Stimulated activated naive CD8-positive, alpha-beta T cell treated with anti-CD3 and anti-CD28 coated beads, Interleukin-15, amount 100 ng/mL, for 72 hours (primary cell): ENCODE measurements at regions not wholly inside any gene's neighbourhood (a gene's known extent, or its start where the extent isn't known, plus 50 kb on each side); places are given as distances from the start of the nearest gene placed in this dataset.

Source experiments
- ATAC-seq: fragments of 150-1000 bp; cut with Tn5 transposase; 2 replicates; pipeline ENCODE4 v1.10.0; 2021; ENCODE audit warnings: mild to moderate bottlenecking, moderate library complexity
- DNase-seq, 2 donors: peaks; one replicate each; pipeline ENCODE4 v3.0.0; 2021 to 2022
- H3K27ac Mint-ChIP-seq, 2 donors: one replicate each; pipeline ENCODE4 v1.8.0; 2022; ENCODE audit warnings: mild to moderate bottlenecking in 2 of 2, mixed read lengths in 2 of 2, moderate library complexity in 2 of 2
- H3K27me3 Mint-ChIP-seq: one replicate; pipeline ENCODE4 v1.8.0; 2022; ENCODE audit warnings: mixed read lengths
- H3K4me1 Mint-ChIP-seq: one replicate; pipeline ENCODE4 v1.8.0; 2022; ENCODE audit warnings: mild to moderate bottlenecking, mixed read lengths
- H3K4me3 Mint-ChIP-seq, 2 donors: one replicate each; pipeline ENCODE4 v1.8.0; 2022; ENCODE audit warnings: mild to moderate bottlenecking in 2 of 2, mixed read lengths in 2 of 2, moderate library complexity in 1 of 2
- H3K9me3 Mint-ChIP-seq, 2 donors: one replicate each; pipeline ENCODE4 v1.8.0; 2022; ENCODE audit warnings: mixed read lengths in 2 of 2

DNA sequence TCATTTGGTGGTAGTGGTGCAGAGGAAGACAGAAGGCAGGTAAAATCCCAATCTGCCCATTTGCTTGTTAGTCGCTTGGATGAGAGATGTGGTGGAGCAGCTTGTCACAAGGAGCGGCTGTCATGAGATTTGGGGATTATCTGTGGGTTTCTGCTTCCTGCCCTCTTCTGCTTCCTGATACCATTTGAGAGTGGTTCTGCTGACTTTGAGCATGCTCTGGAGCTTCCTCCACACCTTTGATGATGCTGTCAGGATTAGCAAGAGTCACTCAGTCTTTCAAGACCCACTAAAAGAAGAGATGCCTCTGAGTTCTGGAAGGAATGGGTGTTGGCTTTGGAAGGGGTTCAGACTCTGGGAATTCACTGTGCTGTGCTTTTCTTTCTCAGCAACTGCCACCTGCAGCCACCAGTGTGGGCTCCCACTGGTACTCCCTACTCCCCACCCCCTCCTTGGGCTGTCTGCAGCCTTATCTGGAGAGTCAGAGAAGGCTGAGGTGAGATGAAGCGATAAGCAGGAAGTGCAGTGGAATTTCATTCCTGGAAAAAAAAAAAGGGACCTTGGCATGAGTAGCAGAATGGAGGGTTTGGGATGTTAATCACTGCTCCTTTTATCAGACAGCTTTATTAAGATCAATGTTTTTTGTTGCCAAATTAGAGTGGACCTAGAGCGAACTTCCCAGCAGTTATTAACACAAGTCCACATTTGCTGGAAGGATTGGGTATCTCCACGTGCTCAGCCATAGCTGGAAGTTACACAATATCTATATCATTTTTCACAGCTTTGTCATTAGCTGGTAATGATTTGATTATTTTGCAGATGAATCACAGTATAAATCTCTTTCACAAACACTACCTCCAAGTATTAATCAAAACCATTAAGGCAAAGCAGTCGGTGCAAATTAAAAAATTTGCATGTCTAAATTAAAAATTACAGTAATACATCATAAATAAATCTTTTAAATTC, 233.0 kb upstream of the SATB1 start:
- no peaks in the 10 kb centered on the region for H3K27me3 Mint-ChIP-seq
- DNase-seq, result peak in 1 of 2 donors; percentile 51
- H3K27ac Mint-ChIP-seq, result peak overlapping the region in 1 of 2 donors; percentile 84
- ATAC-seq, result peak; percentile 80
- peaks cover 62% of the 10 kb centered on the region for H3K4me1 Mint-ChIP-seq
- peaks cover 8% of the 10 kb centered on the region in 2 donors for H3K9me3 Mint-ChIP-seq
- peak overlapping the region; percentile 48 to 76 for H3K4me3 Mint-ChIP-seq

DNA sequence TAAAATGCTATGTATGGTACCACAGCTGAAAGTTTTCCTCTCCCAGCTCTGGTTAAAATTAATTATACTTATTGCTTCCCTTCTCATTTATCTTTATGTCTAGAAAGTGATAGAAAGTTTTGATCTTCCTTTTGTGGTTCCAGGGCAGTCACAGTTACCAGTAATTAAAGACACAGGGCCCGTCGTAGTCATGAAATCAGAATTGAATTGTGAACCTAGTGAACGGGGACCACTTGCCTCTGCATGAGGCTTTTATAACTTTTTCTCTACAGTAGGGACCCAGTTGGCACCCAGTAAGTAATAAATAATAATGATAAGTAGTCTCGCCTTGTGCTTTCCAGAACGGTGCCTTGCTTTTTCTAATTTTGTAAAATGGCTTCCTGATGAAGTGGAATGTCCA, 231.7 kb upstream of the SATB1 start:
- DNase-seq (no peak), ATAC-seq (peak; percentile 43)
- Mint-ChIP-seq H3K9me3 (peaks cover 8% of the 10 kb centered on the region in 2 donors), H3K27ac (peak overlapping the region in 1 of 2 donors; percentile 96), H3K27me3 (no peaks in the 10 kb centered on the region), H3K4me1 (peaks cover 75% of the 10 kb centered on the region), H3K4me3 (peak overlapping the region in 1 of 2 donors; percentile 76)

DNA sequence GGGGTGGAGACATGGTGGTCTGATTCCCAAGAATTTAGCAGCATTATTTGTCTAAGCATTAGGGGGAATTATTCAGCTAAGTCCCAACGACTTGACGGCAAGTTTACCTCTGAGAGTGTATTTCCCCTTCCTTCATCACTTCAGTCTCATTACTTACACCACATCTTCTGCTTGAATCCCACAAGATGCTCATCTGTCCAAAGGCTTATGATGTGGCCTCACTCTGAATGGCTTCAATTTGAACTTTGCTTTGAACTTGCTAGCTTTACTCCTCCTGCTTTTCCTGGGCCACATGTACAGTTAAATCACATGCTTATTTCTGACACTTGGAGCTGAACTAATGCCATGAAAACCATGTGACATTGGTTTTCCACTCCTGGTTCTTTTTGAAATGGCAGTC, 231.3 kb upstream of the SATB1 start:
- no peaks in the 10 kb centered on the region for H3K27me3 Mint-ChIP-seq
- peak overlapping the region in 1 of 2 donors; percentile 96 for H3K27ac Mint-ChIP-seq
- H3K4me1 Mint-ChIP-seq, result peaks cover 75% of the 10 kb centered on the region
- H3K4me3 Mint-ChIP-seq, result peak overlapping the region in 1 of 2 donors; percentile 76
- DNase-seq (peak in 1 of 2 donors; percentile 13), ATAC-seq (peak; percentile 73)
- peaks cover 7 to 8% of the 10 kb centered on the region in 2 donors for H3K9me3 Mint-ChIP-seq

DNA sequence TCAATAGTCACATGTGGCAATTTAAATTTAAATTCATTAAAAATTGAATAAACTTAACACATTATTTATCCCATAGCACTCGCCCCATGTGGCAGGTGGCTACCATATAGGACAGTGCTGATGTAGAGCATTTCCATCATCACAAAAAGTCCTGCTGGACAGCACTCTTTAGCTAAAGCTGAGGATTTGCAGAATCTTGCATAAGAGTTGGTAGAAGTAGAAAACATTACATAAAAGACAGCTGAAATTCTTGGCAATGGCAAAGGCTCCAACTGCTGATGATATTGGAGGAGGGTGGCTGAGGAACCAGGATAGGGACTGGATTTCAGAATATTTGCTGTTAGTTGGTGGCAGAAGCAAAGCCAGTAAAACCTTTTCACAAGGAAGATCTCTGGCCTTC, 230.7 kb upstream of the SATB1 start:
- Mint-ChIP-seq H3K4me3 (peak overlapping the region in 1 of 2 donors; percentile 76), H3K27me3 (no peaks in the 10 kb centered on the region), H3K9me3 (peaks cover 2 to 4% of the 10 kb centered on the region in 2 donors), H3K4me1 (peaks cover 72% of the 10 kb centered on the region), H3K27ac (no peak overlapping the region)
- no peak for DNase-seq
- no peak for ATAC-seq

DNA sequence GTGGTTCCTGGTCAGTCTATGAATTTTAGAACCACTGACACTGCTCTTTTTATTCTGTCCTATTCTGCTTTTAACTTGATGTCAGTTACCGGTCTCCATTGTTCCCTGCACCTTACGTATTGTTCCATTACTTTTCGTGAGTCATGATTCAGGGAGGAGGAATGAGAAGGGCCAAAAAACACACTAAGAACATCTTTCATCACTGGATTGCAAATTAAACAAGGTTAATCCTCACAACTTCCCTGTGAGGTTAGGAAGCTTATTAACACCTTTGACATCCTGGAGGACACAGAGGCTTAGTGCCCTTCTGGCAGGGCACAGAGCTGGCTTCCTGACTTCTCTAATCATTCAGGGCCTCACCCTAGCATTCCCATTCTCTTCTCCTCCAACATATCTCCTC, 227.6 kb upstream of the SATB1 start:
- no peak for ATAC-seq
- Mint-ChIP-seq H3K27me3 (no peaks in the 10 kb centered on the region), H3K4me3 (no peak overlapping the region), H3K9me3 (peaks cover 0 to 7% of the 10 kb centered on the region in 2 donors), H3K27ac (no peak overlapping the region), H3K4me1 (peaks cover 65% of the 10 kb centered on the region)
- no peak for DNase-seq

DNA sequence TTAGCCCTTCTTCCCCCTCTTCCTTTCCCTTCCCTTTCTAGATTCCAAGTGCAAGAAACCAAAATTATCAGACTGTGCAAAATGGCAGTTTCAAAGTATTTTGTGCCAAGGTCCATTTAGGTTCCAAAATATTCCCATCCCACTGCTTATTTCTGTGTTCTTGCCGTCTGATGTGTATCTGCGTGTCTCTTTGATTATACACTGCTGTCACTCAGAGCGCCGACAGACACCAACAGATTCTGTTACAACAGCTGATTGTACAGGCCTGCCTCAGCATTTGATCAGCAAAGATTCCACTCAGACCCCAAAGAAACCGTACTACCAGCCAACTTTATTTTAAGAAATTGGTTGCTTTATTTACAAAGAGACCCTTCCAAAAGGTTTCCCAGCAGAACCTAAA, 225.6 kb upstream of the SATB1 start:
- Mint-ChIP-seq H3K27ac (peak overlapping the region in 1 of 2 donors; percentile 3), H3K9me3 (peaks cover 0 to 8% of the 10 kb centered on the region in 2 donors), H3K27me3 (no peaks in the 10 kb centered on the region), H3K4me1 (peaks cover 62% of the 10 kb centered on the region), H3K4me3 (peak overlapping the region in 1 of 2 donors; percentile 38)
- ATAC-seq (no peak), DNase-seq (no peak)

DNA sequence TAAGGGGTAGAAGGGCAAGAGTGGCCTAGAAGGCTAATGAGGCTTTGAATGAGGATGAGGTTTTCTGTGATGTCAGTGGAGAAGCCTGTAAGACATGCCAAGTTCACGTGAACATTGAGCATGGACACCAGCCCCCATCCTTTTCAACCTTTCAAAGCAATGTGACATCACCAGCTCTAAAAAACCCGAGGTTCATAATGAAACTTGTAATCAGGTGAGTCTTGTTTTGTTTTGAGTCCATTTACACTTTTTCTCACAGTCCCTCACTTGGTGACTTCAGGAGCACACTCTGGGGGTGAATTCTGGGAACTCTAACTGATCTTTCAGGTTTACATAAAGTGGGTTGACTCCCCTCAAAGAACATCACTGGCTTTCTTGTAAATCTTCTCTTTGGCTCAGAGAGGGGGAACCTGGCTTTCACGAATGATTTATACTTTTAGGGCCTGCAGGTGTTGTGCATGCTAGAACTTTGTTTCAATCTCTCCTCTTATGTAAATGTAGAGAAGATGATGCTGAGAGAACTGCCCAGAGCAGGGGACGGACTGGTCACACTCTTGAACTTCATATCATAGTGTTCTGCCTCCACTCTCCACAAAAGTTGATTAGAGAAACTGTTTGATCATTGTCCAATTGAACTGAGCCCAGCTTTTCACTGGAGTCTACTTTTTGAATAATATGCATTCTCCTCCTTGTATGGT, 224.7 kb upstream of the SATB1 start:
- no peaks in the 10 kb centered on the region for H3K27me3 Mint-ChIP-seq
- peak overlapping the region; percentile 85 to 94 for H3K27ac Mint-ChIP-seq
- H3K4me3 Mint-ChIP-seq, result peak overlapping the region; percentile 36 to 57
- peaks cover 71% of the 10 kb centered on the region for H3K4me1 Mint-ChIP-seq
- DNase-seq, result peak; percentile 54 to 82
- peaks cover 5 to 8% of the 10 kb centered on the region in 2 donors for H3K9me3 Mint-ChIP-seq
- peak; percentile 93 for ATAC-seq

DNA sequence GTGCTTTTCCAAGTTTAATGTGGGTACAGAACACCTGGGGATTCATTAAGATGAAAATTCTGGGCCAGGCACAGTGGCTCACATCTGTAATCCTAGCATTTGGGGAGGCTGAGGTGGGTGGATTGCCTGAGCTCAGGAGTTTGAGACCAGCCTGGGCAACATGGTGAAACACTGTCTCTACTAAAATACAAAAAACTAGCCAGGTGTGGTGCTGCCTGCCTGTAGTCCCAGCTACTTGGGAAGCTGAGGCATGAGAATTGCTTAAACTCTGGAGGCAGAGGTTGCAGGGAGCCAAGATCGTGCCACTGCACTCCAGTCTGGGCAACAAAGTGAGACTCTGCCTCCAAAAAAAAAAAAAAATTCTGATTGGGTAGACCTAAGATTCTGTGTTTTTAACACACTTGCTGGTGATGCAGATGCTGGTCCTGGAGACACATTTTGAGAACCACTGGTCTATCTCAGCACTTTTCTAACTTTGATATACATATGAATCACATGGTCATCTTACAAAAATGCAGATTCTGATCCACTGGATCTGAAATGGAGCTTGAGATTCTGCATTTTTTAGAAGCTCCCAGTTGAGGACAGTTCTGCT, 223.8 kb upstream of the SATB1 start:
- Mint-ChIP-seq H3K4me3 (peak overlapping the region; percentile 8 to 15), H3K27me3 (no peaks in the 10 kb centered on the region), H3K27ac (peak overlapping the region; percentile 85 to 94), H3K4me1 (peaks cover 79% of the 10 kb centered on the region), H3K9me3 (peaks cover 8% of the 10 kb centered on the region in 2 donors)
- DNase-seq, result no peak
- ATAC-seq, result no peak

DNA sequence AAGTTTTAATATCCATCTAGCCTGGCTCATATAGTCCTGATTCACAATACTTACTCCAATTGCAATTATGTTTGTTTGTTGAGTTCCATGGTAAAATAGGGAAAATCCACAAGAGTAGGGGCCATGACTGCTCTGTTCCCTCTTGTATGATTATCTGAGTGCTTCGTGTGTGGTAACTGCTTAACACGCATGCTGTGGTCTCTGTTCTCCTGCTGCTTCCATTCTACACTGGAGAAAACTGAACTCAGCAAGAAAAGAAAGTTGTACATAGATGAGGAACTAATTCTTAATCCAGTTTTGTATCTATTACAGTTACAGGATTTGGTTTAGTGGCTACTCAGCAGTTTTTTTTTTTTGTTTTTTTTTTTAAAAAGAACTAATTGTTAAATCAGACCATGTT, 223.0 kb upstream of the SATB1 start:
- peak overlapping the region in 1 of 2 donors; percentile 1 for H3K27ac Mint-ChIP-seq
- peaks cover 86% of the 10 kb centered on the region for H3K4me1 Mint-ChIP-seq
- H3K4me3 Mint-ChIP-seq, result no peak overlapping the region
- H3K27me3 Mint-ChIP-seq, result no peaks in the 10 kb centered on the region
- ATAC-seq (no peak), DNase-seq (no peak)
- H3K9me3 Mint-ChIP-seq, result peaks cover 8% of the 10 kb centered on the region in 2 donors

DNA sequence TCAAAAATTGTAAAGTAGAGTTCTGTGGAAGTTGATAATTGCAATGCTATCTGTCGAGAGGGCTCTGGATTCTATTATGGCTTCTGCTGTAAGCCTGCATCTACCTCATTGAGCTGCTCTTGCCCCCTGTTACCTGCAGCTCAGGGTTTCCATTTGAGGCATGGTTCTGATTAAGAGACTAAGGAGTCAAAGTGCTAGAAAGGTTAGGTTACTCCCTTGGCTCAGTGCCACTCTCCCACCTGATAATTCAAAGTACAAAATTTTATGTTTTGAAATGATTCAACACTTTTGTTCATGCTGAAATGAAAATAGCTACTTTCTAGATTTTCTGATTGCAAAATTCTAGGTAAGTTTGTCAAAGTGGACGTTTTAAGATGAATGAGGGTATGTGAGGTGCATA, 220.5 kb upstream of the SATB1 start:
- ATAC-seq (no peak), DNase-seq (no peak)
- H3K4me1 Mint-ChIP-seq, result peaks cover 77% of the 10 kb centered on the region
- no peak overlapping the region for H3K4me3 Mint-ChIP-seq
- H3K27me3 Mint-ChIP-seq, result no peaks in the 10 kb centered on the region
- peak overlapping the region in 1 of 2 donors; percentile 38 for H3K27ac Mint-ChIP-seq
- H3K9me3 Mint-ChIP-seq, result peaks cover 18 to 23% of the 10 kb centered on the region in 2 donors

DNA sequence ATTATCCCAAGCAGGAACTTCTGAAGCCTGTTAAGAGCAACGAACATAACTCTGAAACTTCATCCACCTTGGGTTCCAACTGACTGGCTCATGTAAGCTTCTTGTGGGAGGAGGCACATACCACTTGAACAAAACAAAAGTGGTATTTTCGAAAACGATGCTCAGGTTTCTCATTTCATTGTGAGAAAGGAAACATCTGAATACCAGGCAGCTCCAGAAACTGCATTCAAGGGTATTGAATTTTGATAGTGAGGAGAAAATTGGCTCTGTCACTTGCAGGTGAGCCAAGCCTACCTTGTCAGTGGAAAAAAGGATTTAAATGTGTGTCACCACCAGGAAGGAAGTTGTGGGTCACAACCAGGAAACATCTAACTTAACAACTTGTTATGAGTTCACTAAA, 218.1 kb upstream of the SATB1 start:
- Mint-ChIP-seq H3K4me3 (peak overlapping the region; percentile 8 to 59), H3K27ac (peak overlapping the region in 1 of 2 donors; percentile 83), H3K27me3 (no peaks in the 10 kb centered on the region), H3K4me1 (peaks cover 56% of the 10 kb centered on the region), H3K9me3 (peaks cover 27 to 29% of the 10 kb centered on the region in 2 donors)
- DNase-seq (no peak), ATAC-seq (peak; percentile 28)

DNA sequence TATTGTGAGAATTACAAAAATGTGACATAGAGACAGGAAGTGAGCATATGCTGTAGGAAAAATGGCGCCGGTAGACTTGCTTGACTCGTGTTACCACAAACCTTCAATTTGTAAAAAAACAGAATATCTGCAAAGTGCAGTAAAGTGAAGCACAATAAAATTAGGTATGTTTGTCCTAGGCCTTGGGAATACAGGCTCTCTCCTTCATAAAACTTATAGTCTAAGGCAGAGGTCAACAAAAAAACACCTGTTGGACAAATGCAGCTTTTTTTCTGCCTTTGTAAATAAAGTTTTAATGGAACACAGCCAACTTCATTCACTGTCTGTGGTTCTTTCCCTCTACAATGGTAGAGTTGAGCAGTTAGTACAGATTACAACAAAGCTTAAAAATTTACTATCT, 216.8 kb upstream of the SATB1 start:
- no peaks in the 10 kb centered on the region for H3K27me3 Mint-ChIP-seq
- peaks cover 51% of the 10 kb centered on the region for H3K4me1 Mint-ChIP-seq
- ATAC-seq (no peak), DNase-seq (no peak)
- H3K4me3 Mint-ChIP-seq, result no peak overlapping the region
- peaks cover 24 to 35% of the 10 kb centered on the region in 2 donors for H3K9me3 Mint-ChIP-seq
- no peak overlapping the region for H3K27ac Mint-ChIP-seq

DNA sequence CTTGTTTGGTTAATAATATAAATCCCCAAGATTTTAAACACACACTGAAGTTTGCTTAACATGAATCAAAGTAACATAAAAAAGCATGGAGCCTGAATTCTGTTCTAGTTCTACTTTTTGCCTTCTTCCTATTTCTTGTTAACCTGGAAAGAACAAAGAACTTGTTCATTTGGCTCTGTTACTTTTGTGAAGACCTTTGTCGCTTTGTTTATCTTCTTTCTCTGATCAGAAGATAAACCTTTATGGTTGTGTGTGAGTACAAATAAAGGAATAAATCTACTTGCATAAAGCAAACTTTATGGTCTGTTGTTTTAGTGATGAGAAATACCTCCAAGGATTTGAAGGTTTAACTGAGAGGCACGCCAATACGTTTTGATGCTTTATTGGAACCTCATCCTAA, 210.1 kb upstream of the SATB1 start:
- H3K4me1 Mint-ChIP-seq, result no peaks in the 10 kb centered on the region
- ATAC-seq (no peak), DNase-seq (no peak)
- H3K27me3 Mint-ChIP-seq, result no peaks in the 10 kb centered on the region
- peaks cover 1 to 13% of the 10 kb centered on the region in 2 donors for H3K9me3 Mint-ChIP-seq
- no peak overlapping the region for H3K4me3 Mint-ChIP-seq
- no peak overlapping the region for H3K27ac Mint-ChIP-seq

DNA sequence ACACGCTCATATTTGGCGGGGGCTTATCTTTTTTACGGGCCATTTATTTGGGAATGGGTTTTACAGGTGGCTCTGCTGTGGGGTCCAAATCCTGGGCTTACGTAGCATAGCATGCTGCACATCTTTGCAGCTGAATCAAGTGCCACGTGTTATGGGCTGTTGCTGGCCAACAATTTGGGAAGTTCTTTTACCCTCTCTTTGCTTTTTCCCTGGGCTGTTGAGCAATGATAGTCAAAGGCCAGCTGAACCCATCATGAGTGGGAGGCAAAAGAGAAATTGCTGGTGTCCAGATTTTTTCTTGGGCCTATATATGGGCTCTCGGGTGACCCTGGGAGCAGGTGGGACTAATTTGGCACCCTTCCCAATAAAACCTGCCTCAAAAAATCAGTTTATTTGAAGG, 209.3 kb upstream of the SATB1 start:
- DNase-seq (no peak), ATAC-seq (no peak)
- no peaks in the 10 kb centered on the region for H3K27me3 Mint-ChIP-seq
- no peaks in the 10 kb centered on the region for H3K4me1 Mint-ChIP-seq
- H3K27ac Mint-ChIP-seq, result no peak overlapping the region
- H3K4me3 Mint-ChIP-seq, result no peak overlapping the region
- peaks cover 0 to 11% of the 10 kb centered on the region in 2 donors for H3K9me3 Mint-ChIP-seq

DNA sequence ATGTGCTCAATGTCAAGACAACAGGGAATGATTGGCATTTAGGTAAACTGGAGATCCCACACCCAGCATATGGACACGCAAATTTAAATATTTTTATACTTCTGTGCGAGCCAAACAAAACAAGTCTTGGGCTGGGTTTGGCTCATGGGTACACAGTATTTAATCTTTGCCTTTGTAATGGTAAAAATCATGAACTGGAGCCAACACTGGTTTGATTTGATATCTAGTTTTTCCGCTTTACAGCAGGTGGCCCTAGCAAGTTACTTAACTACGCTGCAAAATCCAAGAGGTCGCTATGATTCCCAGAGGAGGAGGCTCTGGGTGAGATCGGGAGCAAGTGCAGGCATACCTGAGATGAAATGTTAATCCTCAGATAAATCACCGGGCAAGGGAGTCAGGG, 207.9 kb upstream of the SATB1 start:
- Mint-ChIP-seq H3K27ac (no peak overlapping the region), H3K27me3 (no peaks in the 10 kb centered on the region), H3K4me1 (no peaks in the 10 kb centered on the region), H3K9me3 (peaks cover 0 to 5% of the 10 kb centered on the region in 2 donors), H3K4me3 (no peak overlapping the region)
- DNase-seq, result no peak
- ATAC-seq, result no peak
